ENCODE measurements at regions not wholly inside any gene's neighbourhood (a gene's known extent, or its start where the extent isn't known, plus 50 kb on each side); places are given as distances from the start of the nearest gene placed in this dataset.

DNA sequence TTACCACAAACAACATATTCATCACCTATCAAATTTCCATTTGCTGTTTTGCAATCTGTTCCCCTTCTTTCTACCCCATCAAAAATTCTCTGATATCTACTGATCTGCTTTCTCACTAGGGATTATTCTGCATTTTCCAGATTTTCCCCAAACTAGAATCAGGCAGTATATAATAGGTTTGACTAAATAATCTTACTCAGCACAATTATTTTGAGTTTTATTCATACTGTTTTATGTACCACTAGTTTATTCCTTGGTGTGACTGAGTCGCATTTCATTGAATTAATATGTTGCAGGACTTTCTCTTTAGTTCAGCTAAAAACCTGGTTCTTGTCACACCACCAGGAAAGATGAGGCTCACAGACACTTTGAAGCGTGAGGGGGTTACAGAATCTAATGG, 131.4 kb downstream of the CYLC2 start:
- TF ChIP-seq CTCF (IDR thresholded peaks at IDR 0.05): no peak
- Histone ChIP-seq H3K4me3 (no peak overlapping the region), H3K4me1 (no peaks in the 10 kb centered on the region), H3K36me3 (no peaks in the 10 kb centered on the region), H3K27me3 (no peaks in the 10 kb centered on the region), H3K27ac (no peak overlapping the region), H3K9me3 (no peaks in the 10 kb centered on the region), H3K9ac (ENCODE audit: low read depth in 2 of 2, low read length in 2 of 2) (no peak overlapping the region)
- DNase-seq: no peak
- intact Hi-C loops (cut with DNase I): no loop called here

DNA sequence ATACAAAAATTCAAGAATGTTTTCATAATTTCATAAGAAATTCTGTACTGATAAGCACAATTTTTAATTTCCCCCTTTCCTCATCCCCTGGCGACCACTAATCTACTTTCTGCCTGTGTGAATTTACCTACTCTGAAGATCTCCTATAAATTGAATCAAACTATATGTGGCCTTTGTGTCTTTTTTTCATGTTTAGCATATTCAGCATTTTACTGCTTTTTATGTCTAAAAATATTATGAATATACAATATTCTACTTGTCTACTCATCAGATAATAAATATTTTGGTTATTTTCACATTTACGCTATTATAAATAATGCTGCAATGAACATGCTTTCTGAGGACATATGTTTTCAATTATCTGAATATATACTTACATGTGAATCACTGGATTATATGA, 144.8 kb downstream of the CYLC2 start:
- DNase-seq: no peak
- intact Hi-C loops (cut with DNase I): no loop called here
- no peaks in the 10 kb centered on the region for H3K4me1 ChIP-seq

DNA sequence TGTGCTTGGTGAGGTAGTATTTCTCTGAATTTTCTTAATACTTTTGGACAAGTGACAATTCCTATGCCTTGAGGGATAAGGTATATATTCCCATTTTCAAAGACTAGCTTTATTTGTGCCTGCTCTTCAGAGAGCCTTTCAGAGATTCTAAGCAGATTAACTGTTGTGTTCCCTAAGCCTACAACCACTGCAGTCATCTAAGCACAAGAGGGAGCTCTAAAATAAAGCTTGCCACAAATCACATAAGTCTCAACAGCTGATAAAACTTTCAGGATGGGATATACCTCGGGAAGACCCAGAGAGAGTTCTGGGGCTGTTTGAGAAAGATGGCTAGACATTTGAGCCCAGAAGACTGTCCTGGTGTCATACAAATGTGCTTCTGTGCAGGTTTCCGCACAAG, 157.3 kb downstream of the CYLC2 start:
- H3K9ac ChIP-seq (ENCODE audit: low read depth in 2 of 2, low read length in 2 of 2): no peak overlapping the region
- TF ChIP-seq CTCF (IDR thresholded peaks at IDR 0.05): no peak
- no peaks in the 10 kb centered on the region for H3K27me3 ChIP-seq
- no peak overlapping the region for H3K4me3 ChIP-seq
- H3K9me3 ChIP-seq: no peaks in the 10 kb centered on the region
- intact Hi-C loops (cut with DNase I): no loop called here
- no peaks in the 10 kb centered on the region for H3K36me3 ChIP-seq
- H3K4me1 ChIP-seq: no peaks in the 10 kb centered on the region
- no peak overlapping the region for H3K27ac ChIP-seq
- no peak for DNase-seq

More for the DNA sequence above, 144.8 kb downstream of the CYLC2 start:
- Histone ChIP-seq H3K27ac (no peak overlapping the region), H3K27me3 (no peaks in the 10 kb centered on the region), H3K4me3 (no peak overlapping the region), H3K9ac (ENCODE audit: low read depth in 2 of 2, low read length in 2 of 2) (no peak overlapping the region), H3K36me3 (no peaks in the 10 kb centered on the region), H3K9me3 (no peaks in the 10 kb centered on the region)
- no peak for TF ChIP-seq CTCF (IDR thresholded peaks at IDR 0.05)

- intact Hi-C loops (cut with DNase I): no loop called here
- TF ChIP-seq CTCF (IDR thresholded peaks at IDR 0.05): no peak
- DNase-seq: no peak
These were observed 172.4 kb downstream of the CYLC2 start for GRCh38 chr9:103167530-103167929.

DNA sequence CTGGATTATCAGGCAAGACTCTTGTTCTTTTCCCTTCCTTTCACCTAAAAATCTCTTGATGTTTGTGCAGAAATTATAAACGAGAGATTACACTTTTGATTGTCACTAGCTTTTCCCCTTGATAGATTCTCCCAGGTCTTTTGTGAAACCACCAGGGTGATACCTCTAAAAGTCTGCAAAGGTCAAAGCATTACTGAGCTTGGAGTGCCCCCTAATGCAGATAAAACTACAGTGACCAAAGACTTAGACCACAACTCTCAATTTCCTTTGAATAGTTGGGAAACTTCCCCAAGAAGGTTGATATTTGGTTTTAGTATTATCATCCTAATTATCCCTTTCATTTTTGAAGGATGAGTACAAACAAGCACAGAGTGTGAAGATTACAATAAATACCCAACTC, 173.1 kb downstream of the CYLC2 start:
- no peak for TF ChIP-seq CTCF (IDR thresholded peaks at IDR 0.05)
- H3K9ac ChIP-seq (ENCODE audit: low read depth in 2 of 2, low read length in 2 of 2): no peak overlapping the region
- no peaks in the 10 kb centered on the region for H3K9me3 ChIP-seq
- no peaks in the 10 kb centered on the region for H3K4me1 ChIP-seq
- intact Hi-C loops (cut with DNase I): no loop called here
- H3K27ac ChIP-seq: no peak overlapping the region
- no peaks in the 10 kb centered on the region for H3K36me3 ChIP-seq
- no peak overlapping the region for H3K4me3 ChIP-seq
- H3K27me3 ChIP-seq: no peaks in the 10 kb centered on the region
- no peak for DNase-seq

More at GRCh38 chr9:103167530-103167929, 172.4 kb downstream of the CYLC2 start:
- Histone ChIP-seq H3K36me3 (no peaks in the 10 kb centered on the region), H3K27ac (no peak overlapping the region), H3K4me1 (no peaks in the 10 kb centered on the region), H3K27me3 (no peaks in the 10 kb centered on the region), H3K9me3 (no peaks in the 10 kb centered on the region), H3K9ac (ENCODE audit: low read depth in 2 of 2, low read length in 2 of 2) (no peak overlapping the region), H3K4me3 (no peak overlapping the region)

DNA sequence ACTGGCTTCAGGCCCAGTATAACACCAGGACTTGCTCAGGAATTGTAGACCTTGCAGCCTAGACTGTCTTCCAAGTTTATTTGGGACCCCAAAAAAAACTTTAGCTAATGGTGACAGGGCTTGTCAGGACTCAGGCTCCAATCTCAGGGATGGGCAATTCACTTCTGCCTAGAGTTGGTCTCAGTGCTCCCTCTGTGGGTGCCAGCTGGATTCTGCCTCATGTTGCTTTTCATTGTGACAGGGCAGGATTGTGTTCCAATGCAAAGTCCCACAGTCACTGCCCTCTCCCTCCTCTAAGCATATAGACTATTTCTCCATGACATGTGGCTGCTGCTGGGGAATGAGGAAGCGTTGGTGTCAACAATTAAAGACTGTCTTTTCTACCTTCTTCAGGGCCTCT, 174.7 kb downstream of the CYLC2 start:
- H3K27me3 ChIP-seq: no peaks in the 10 kb centered on the region
- no peak overlapping the region for H3K4me3 ChIP-seq
- no peak overlapping the region for H3K27ac ChIP-seq
- H3K9me3 ChIP-seq: no peaks in the 10 kb centered on the region
- no peaks in the 10 kb centered on the region for H3K36me3 ChIP-seq
- DNase-seq: no peak
- no peak overlapping the region for H3K9ac ChIP-seq (ENCODE audit: low read depth in 2 of 2, low read length in 2 of 2)
- no peak for TF ChIP-seq CTCF (IDR thresholded peaks at IDR 0.05)
- intact Hi-C loops (cut with DNase I): no loop called here
- H3K4me1 ChIP-seq: no peaks in the 10 kb centered on the region
